Uterus (tissue), 3 donors: ENCODE measurements at regions not wholly inside any gene's neighbourhood (a gene's known extent, or its start where the extent isn't known, plus 50 kb on each side); places are given as distances from the start of the nearest gene placed in this dataset.

Source experiments
- DNase-seq, 2 donors: peaks; one replicate each; pipeline ENCODE4 v3.0.0-alpha.2; 2019 to 2020
- H3K27ac ChIP-seq, 2 donors: fragments of 200-600 bp; sonication (generic); 1 replicate in 1 of 2; 2 replicates in 1 of 2; pipeline ENCODE4 v1.5.1; 2016 to 2018
- H3K27me3 ChIP-seq, 2 donors: fragments of 200-600 bp; sonication (generic); one replicate each; pipeline ENCODE4 v1.5.1; 2018 to 2019; ENCODE audit warnings: control low read depth in 1 of 2
- H3K36me3 ChIP-seq, 2 donors: fragments of 200-600 bp; sonication (generic); one replicate each; pipeline ENCODE4 v1.5.1; 2019; ENCODE audit warnings: control low read depth in 1 of 2
- H3K4me1 ChIP-seq, 2 donors: fragments of 200-600 bp; sonication (generic); one replicate each; pipeline ENCODE4 v1.5.1; 2018 to 2019; ENCODE audit warnings: control low read depth in 1 of 2
- H3K4me3 ChIP-seq, 2 donors: fragments of 200-600 bp; sonication (generic); 1 replicate in 1 of 2; 2 replicates in 1 of 2; pipeline ENCODE4 v1.5.1; 2018 to 2019; ENCODE audit warnings: mild to moderate bottlenecking in 1 of 2
- H3K9me3 ChIP-seq, 2 donors: fragments of 200-600 bp; sonication (generic); one replicate each; pipeline ENCODE4 v1.5.1; 2019; ENCODE audit warnings: control low read depth in 1 of 2
- POLR2A ChIP-seq, 2 donors: fragments of 450-650 bp; IDR thresholded peaks; one replicate each; pipeline ENCODE4 v1.6.1; 2016; ENCODE audit warnings: antibody characterized with exemption in 2 of 2, mild to moderate bottlenecking in 1 of 2, moderate library complexity in 1 of 2
- intact Hi-C: fragments of 100-400 bp; cut with DNase I; formaldehyde crosslinking; loops from one replicate; pipeline ENCODE4 v1.15.1; 2023; ENCODE audit warnings: low total_unique reads
- TF ChIP-seq, protein P1 (sequence below), 4 experiments: fragments of 200-600 bp in 2 of 4; fragments of 450-650 bp in 2 of 4; sonication (generic) in 2 of 4; IDR thresholded peaks; one replicate each; pipeline ENCODE4 v1.5.1; 2016 to 2019; ENCODE audit warnings: antibody characterized with exemption in 4 of 4, mild to moderate bottlenecking in 2 of 4, moderate library complexity in 1 of 4
- donor health status: DM: yes; HTN: yes; CAD: no.

GRCh38 chr5:86070719-86071118, 547.0 kb upstream of the COX7C start:
- Histone ChIP-seq H3K27me3 (no peaks in the 10 kb centered on the region), H3K9me3 (no peaks in the 10 kb centered on the region), H3K27ac (no peak overlapping the region), H3K4me1 (no peaks in the 10 kb centered on the region), H3K36me3 (no peaks in the 10 kb centered on the region), H3K4me3 (no peak overlapping the region)
- TF ChIP-seq POLR2A (IDR thresholded peaks at IDR 0.05) = no peak
- TF ChIP-seq, protein P1, sequence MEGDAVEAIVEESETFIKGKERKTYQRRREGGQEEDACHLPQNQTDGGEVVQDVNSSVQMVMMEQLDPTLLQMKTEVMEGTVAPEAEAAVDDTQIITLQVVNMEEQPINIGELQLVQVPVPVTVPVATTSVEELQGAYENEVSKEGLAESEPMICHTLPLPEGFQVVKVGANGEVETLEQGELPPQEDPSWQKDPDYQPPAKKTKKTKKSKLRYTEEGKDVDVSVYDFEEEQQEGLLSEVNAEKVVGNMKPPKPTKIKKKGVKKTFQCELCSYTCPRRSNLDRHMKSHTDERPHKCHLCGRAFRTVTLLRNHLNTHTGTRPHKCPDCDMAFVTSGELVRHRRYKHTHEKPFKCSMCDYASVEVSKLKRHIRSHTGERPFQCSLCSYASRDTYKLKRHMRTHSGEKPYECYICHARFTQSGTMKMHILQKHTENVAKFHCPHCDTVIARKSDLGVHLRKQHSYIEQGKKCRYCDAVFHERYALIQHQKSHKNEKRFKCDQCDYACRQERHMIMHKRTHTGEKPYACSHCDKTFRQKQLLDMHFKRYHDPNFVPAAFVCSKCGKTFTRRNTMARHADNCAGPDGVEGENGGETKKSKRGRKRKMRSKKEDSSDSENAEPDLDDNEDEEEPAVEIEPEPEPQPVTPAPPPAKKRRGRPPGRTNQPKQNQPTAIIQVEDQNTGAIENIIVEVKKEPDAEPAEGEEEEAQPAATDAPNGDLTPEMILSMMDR (IDR thresholded peaks at IDR 0.05) = no peak
- intact Hi-C loops = no loop called here
- no peak for DNase-seq

- no peak for DNase-seq
- H3K36me3 ChIP-seq = no peaks in the 10 kb centered on the region
- no peaks in the 10 kb centered on the region for H3K4me1 ChIP-seq
- no peaks in the 10 kb centered on the region for H3K9me3 ChIP-seq
- H3K27ac ChIP-seq = no peak overlapping the region
- no peaks in the 10 kb centered on the region for H3K27me3 ChIP-seq
- TF ChIP-seq, protein P1 (IDR thresholded peaks at IDR 0.05) = no peak
- TF ChIP-seq POLR2A (IDR thresholded peaks at IDR 0.05) = no peak
- intact Hi-C loops = no loop called here
- no peak overlapping the region for H3K4me3 ChIP-seq
Measured at GRCh38 chr5:86074297-86074696, 543.4 kb upstream of the COX7C start.

GRCh38 chr5:86075139-86075538, 542.6 kb upstream of the COX7C start:
- Histone ChIP-seq H3K27me3 (no peaks in the 10 kb centered on the region), H3K9me3 (no peaks in the 10 kb centered on the region), H3K27ac (no peak overlapping the region), H3K4me3 (no peak overlapping the region), H3K36me3 (no peaks in the 10 kb centered on the region), H3K4me1 (no peaks in the 10 kb centered on the region)
- no peak for DNase-seq
- TF ChIP-seq, protein P1 (IDR thresholded peaks at IDR 0.05) = no peak
- no peak for TF ChIP-seq POLR2A (IDR thresholded peaks at IDR 0.05)
- intact Hi-C loops = no loop called here

DNA sequence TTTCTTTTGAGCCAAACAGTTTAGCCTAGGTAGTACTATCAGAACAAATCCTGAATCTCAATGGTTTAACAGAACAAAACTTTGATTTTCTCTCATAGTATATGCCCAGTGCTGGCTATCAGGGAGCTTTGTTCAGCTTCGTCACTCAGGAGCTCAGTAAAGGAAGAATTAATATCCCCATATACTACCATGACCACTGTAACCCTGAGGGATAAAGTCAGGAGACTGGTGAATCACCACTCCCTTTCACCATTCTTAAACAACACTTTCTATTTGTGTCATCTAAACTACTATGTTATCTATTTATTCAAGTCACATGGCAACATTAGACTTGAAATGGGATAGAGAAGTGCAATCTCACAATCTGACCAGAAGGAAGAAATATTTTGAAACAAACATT, 522.6 kb upstream of the COX7C start:
- no peak for DNase-seq
- Histone ChIP-seq H3K27me3 (no peaks in the 10 kb centered on the region), H3K27ac (no peak overlapping the region)

GRCh38 chr5:86101966-86102365, 515.8 kb upstream of the COX7C start:
- no peak overlapping the region for H3K4me3 ChIP-seq
- intact Hi-C loops = no loop called here
- H3K27me3 ChIP-seq = no peaks in the 10 kb centered on the region
- DNase-seq = no peak
- no peak for TF ChIP-seq POLR2A (IDR thresholded peaks at IDR 0.05)
- TF ChIP-seq, protein P1 (IDR thresholded peaks at IDR 0.05) = no peak
- H3K9me3 ChIP-seq = no peaks in the 10 kb centered on the region
- no peaks in the 10 kb centered on the region for H3K4me1 ChIP-seq
- no peak overlapping the region for H3K27ac ChIP-seq
- no peaks in the 10 kb centered on the region for H3K36me3 ChIP-seq

More for the DNA sequence above, 522.6 kb upstream of the COX7C start:
- Histone ChIP-seq H3K36me3 (no peaks in the 10 kb centered on the region), H3K4me3 (no peak overlapping the region), H3K9me3 (no peaks in the 10 kb centered on the region), H3K4me1 (no peaks in the 10 kb centered on the region)
- intact Hi-C loops = no loop called here
- no peak for TF ChIP-seq POLR2A (IDR thresholded peaks at IDR 0.05)
- TF ChIP-seq, protein P1 (IDR thresholded peaks at IDR 0.05) = no peak
